GM12865 (cell line): ENCODE measurements at regions not wholly inside any gene's neighbourhood (a gene's known extent, or its start where the extent isn't known, plus 50 kb on each side); places are given as distances from the start of the nearest gene placed in this dataset.
"Not testable (repeated sequence)": the region's sequence is repeated elsewhere in the genome, so short reads cannot be mapped to it uniquely, and the experiment has no call there.

ENCODE experiments used
- DNase-seq: peaks from one replicate; pipeline ENCODE4 v3.0.0; 2010; ENCODE audit warnings: low read depth
- H3K4me3 ChIP-seq: 2 replicates; pipeline ENCODE4 v1.5.1; 2011; ENCODE audit warnings: mild to moderate bottlenecking, low read depth, low read length, control low read depth
- CTCF ChIP-seq: IDR thresholded peaks from 2 replicates; pipeline ENCODE4 v1.5.1; 2011; ENCODE audit warnings: low read length, control low read depth, low read depth, inconsistent platforms; ENCODE audit not compliant: insufficient read depth; ENCODE audit errors: missing control alignments

- no peak overlapping the region for H3K4me3 ChIP-seq
- no peak for TF ChIP-seq CTCF
- DNase-seq, result no peak
Observed at GRCh38 chr7:15143936-15144335, 241.4 kb upstream of the DGKB start.

GRCh38 chr7:15143121-15143520, 240.6 kb upstream of the DGKB start:
- H3K4me3 ChIP-seq, result no peak overlapping the region
- no peak for DNase-seq
- TF ChIP-seq CTCF, result no peak

GRCh38 chr7:15140431-15140830, 237.9 kb upstream of the DGKB start:
- no peak overlapping the region for H3K4me3 ChIP-seq
- DNase-seq, result no peak
- TF ChIP-seq CTCF, result no peak

- no peak for TF ChIP-seq CTCF
- no peak overlapping the region for H3K4me3 ChIP-seq
- DNase-seq, result no peak
Observed at GRCh38 chr7:15131661-15132060, 229.1 kb upstream of the DGKB start.

- no peak overlapping the region for H3K4me3 ChIP-seq
- no peak for TF ChIP-seq CTCF
- no peak for DNase-seq
Observed at GRCh38 chr7:15130666-15131541, 228.4 kb upstream of the DGKB start.

GRCh38 chr7:15128716-15129115, 226.2 kb upstream of the DGKB start:
- no peak for TF ChIP-seq CTCF
- H3K4me3 ChIP-seq, result no peak overlapping the region
- no peak for DNase-seq

- DNase-seq, H3K4me3 ChIP-seq: not testable (repeated sequence)
Observed at GRCh38 chr7:15126653-15127052, 224.1 kb upstream of the DGKB start.
